ENCODE measurements at regions not wholly inside any gene's neighbourhood (a gene's known extent, or its start where the extent isn't known, plus 50 kb on each side); places are given as distances from the start of the nearest gene placed in this dataset.

GRCh38 chr11:100442017-100442416 lies 245.1 kb upstream of the ARHGAP42 start:
- TF ChIP-seq NFIC (IDR thresholded peaks at IDR 0.05) (no peak), REST (IDR thresholded peaks at IDR 0.05; ENCODE audit: low read depth) (no peak), TAF1 (IDR thresholded peaks at IDR 0.05; ENCODE audit: low read depth) (no peak), EP300 (IDR thresholded peaks at IDR 0.05; ENCODE audit: borderline replicate concordance) (no peak), EGR1 (IDR thresholded peaks at IDR 0.05) (no peak), MAX (IDR thresholded peaks at IDR 0.05) (no peak), USF1 (IDR thresholded peaks at IDR 0.05) (no peak), CREB1 (IDR thresholded peaks at IDR 0.05; ENCODE audit: low read depth) (no peak)
